GM23338 (cell line): ENCODE measurements at regions not wholly inside any gene's neighbourhood (a gene's known extent, or its start where the extent isn't known, plus 50 kb on each side); places are given as distances from the start of the nearest gene placed in this dataset.

Source experiments
- CTCF ChIP-seq, 2 experiments: fragments of 200-600 bp in 1 of 2; sonication (generic) in 1 of 2; conservative IDR thresholded peaks; 2 replicates each; pipeline versions ENCODE4 v1.5.1 to v1.6.1; 2016 to 2017; ENCODE audit warnings: antibody characterized with exemption in 2 of 2, low read depth in 2 of 2, mild to moderate bottlenecking in 2 of 2, moderate library complexity in 1 of 2
- EZH2phosphoT487 ChIP-seq: fragments of 200-600 bp; sonication (generic); IDR thresholded peaks from one replicate; pipeline ENCODE4 v1.8.1; 2018; ENCODE audit warnings: antibody characterized with exemption; ENCODE audit not compliant: unreplicated experiment
- POLR2AphosphoS5 ChIP-seq: IDR thresholded peaks from 2 replicates; pipeline ENCODE4 v1.6.1; 2016; ENCODE audit warnings: antibody characterized with exemption, low read depth
- REST ChIP-seq: IDR thresholded peaks from one replicate; pipeline ENCODE4 v1.6.1; 2018; ENCODE audit warnings: antibody characterized with exemption; ENCODE audit not compliant: unreplicated experiment

GRCh38 chrX:77087529-77088169 is 359.5 kb upstream of the FGF16 start:
- TF ChIP-seq CTCF (conservative IDR thresholded peaks at IDR 0.05; ENCODE audit: low read depth in 2 of 2) (no peak), REST (no peak), EZH2phosphoT487 (no peak), POLR2AphosphoS5 (no peak)
